Ishikawa (cell line): ENCODE measurements at regions not wholly inside any gene's neighbourhood (a gene's known extent, or its start where the extent isn't known, plus 50 kb on each side); places are given as distances from the start of the nearest gene placed in this dataset.

Experiments
- CEBPB ChIP-seq: IDR thresholded peaks from 2 replicates; pipeline ENCODE4 v1.6.1; 2012
- CREB1 ChIP-seq: IDR thresholded peaks from 2 replicates; pipeline ENCODE4 v1.6.1; 2012; ENCODE audit warnings: low read depth
- EGR1 ChIP-seq: IDR thresholded peaks from 2 replicates; pipeline ENCODE4 v1.6.1; 2012
- EP300 ChIP-seq: IDR thresholded peaks from 2 replicates; pipeline ENCODE4 v1.6.1; 2012; ENCODE audit warnings: borderline replicate concordance
- FOXM1 ChIP-seq: IDR thresholded peaks from 2 replicates; pipeline ENCODE4 v1.6.1; 2012; ENCODE audit warnings: low read depth, borderline replicate concordance
- NFIC ChIP-seq: IDR thresholded peaks from 2 replicates; pipeline ENCODE4 v1.6.1; 2012
- RAD21 ChIP-seq: IDR thresholded peaks from 2 replicates; pipeline ENCODE4 v1.6.1; 2012; ENCODE audit warnings: low read depth
- TAF1 ChIP-seq: IDR thresholded peaks from 2 replicates; pipeline ENCODE4 v1.6.1; 2012; ENCODE audit warnings: low read depth, mild to moderate bottlenecking
- TCF12 ChIP-seq: IDR thresholded peaks from 2 replicates; pipeline ENCODE4 v1.6.1; 2012; ENCODE audit warnings: low read depth
- TEAD4 ChIP-seq: IDR thresholded peaks from 2 replicates; pipeline ENCODE4 v1.6.1; 2012
- USF1 ChIP-seq: IDR thresholded peaks from 2 replicates; pipeline ENCODE4 v1.6.1; 2012
- YY1 ChIP-seq: IDR thresholded peaks from 2 replicates; pipeline ENCODE4 v1.6.1; 2012; ENCODE audit warnings: low read depth
- ZBTB7A ChIP-seq: IDR thresholded peaks from 2 replicates; pipeline ENCODE4 v1.6.1; 2012; ENCODE audit warnings: low read depth
- TF ChIP-seq, protein P1 (sequence below): IDR thresholded peaks from 2 replicates; pipeline ENCODE4 v1.6.1; 2012
- TF ChIP-seq, protein P2 (sequence below): IDR thresholded peaks from 2 replicates; pipeline ENCODE4 v1.6.1; 2012; ENCODE audit warnings: low read depth, mild to moderate bottlenecking

GRCh38 chr1:2945821-2946231 is 75.4 kb upstream of the ACTRT2 start:
- TF ChIP-seq ZBTB7A: no peak

DNA sequence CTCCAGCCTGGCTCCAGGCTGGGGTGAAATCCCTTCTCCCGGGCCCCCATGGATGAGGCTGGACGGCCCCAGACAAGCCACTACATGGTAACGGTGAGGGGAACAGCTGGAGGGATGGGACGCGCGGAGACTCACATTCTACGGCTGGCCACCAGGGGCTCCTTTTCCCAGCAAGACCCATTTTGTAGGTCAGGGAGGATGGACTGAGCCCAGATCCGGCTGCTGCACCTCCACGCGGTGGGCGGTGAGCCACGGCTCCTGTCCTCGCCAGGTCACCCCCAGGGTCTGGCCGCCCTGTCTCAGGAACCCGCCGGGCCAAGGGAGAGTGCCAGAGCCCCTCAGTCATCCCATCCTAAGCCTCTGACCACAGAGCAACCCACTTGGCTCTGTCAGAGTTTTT is 75.0 kb upstream of the ACTRT2 start:
- TF ChIP-seq YY1: no peak
- no peak for TF ChIP-seq EP300
- no peak for TF ChIP-seq RAD21

- TF ChIP-seq, protein P1, sequence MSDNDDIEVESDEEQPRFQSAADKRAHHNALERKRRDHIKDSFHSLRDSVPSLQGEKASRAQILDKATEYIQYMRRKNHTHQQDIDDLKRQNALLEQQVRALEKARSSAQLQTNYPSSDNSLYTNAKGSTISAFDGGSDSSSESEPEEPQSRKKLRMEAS: no peak
- TF ChIP-seq TCF12 (no peak), CREB1 (no peak), FOXM1 (no peak), TEAD4 (no peak), NFIC (no peak), EP300 (no peak), ZBTB7A (no peak), TAF1 (no peak), RAD21 (no peak), CEBPB (no peak), USF1 (no peak), EGR1 (no peak), YY1 (no peak)
- TF ChIP-seq, protein P2, sequence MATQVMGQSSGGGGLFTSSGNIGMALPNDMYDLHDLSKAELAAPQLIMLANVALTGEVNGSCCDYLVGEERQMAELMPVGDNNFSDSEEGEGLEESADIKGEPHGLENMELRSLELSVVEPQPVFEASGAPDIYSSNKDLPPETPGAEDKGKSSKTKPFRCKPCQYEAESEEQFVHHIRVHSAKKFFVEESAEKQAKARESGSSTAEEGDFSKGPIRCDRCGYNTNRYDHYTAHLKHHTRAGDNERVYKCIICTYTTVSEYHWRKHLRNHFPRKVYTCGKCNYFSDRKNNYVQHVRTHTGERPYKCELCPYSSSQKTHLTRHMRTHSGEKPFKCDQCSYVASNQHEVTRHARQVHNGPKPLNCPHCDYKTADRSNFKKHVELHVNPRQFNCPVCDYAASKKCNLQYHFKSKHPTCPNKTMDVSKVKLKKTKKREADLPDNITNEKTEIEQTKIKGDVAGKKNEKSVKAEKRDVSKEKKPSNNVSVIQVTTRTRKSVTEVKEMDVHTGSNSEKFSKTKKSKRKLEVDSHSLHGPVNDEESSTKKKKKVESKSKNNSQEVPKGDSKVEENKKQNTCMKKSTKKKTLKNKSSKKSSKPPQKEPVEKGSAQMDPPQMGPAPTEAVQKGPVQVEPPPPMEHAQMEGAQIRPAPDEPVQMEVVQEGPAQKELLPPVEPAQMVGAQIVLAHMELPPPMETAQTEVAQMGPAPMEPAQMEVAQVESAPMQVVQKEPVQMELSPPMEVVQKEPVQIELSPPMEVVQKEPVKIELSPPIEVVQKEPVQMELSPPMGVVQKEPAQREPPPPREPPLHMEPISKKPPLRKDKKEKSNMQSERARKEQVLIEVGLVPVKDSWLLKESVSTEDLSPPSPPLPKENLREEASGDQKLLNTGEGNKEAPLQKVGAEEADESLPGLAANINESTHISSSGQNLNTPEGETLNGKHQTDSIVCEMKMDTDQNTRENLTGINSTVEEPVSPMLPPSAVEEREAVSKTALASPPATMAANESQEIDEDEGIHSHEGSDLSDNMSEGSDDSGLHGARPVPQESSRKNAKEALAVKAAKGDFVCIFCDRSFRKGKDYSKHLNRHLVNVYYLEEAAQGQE: no peak
Observed at GRCh38 chr1:2946999-2947690, 74.1 kb upstream of the ACTRT2 start.

- no peak for TF ChIP-seq ZBTB7A
Observed at GRCh38 chr1:2948001-2948750, 73.1 kb upstream of the ACTRT2 start.

DNA sequence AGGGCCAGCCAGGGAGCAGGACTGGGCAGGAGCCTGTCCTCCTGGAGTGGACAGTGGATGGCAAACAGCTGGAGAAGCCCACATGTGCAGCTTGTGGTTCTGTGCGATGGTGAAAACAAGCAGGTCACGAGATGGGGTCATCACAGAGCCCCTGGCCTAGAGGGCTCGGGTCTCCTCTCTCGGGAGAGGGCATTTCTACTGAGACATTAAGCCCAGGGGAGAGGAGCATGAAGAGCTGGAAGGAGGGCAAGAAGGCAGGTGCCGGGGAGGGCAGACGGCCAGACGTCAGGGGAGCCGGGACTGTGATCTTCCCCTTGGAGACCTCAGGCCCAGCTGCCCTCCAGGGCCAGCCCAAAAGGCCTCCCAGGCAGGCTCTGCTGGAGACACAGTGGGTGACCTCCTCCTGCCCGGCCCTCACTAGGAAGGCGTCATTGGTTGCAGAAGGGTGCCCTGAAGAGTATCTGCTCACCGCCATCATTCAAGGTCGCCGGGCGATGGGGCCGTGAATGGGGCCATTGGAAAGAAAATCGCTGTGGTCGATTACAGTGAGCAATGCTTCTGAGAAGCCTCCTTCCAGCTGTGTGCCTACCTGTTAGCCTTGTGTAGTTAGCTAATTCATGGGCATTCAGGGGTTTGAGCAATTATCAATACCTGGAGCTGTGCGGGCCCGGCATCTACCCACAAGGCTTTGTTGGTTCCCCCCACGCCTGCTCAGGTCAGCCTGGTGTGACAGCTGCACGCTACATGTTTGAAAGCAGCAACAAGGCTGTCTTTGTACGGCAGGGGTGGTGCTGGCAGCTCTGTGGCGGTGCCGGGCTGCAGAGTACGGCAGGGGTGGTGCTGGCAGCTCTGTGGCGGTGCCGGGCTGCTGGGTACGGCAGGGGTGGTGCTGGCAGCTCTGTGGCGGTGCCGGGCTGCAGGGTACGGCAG is 72.3 kb upstream of the ACTRT2 start:
- TF ChIP-seq, protein P1: no peak
- TF ChIP-seq EGR1: no peak
- TF ChIP-seq CREB1: no peak
- no peak for TF ChIP-seq CEBPB
- TF ChIP-seq TCF12: no peak
- TF ChIP-seq YY1: no peak
- TF ChIP-seq EP300: no peak

- TF ChIP-seq, protein P2: no peak
- TF ChIP-seq EP300: no peak
- TF ChIP-seq NFIC: no peak
- no peak for TF ChIP-seq CEBPB
- TF ChIP-seq, protein P1: no peak
- no peak for TF ChIP-seq YY1
- TF ChIP-seq RAD21: no peak
- TF ChIP-seq ZBTB7A: no peak
- no peak for TF ChIP-seq FOXM1
- TF ChIP-seq TAF1: no peak
- TF ChIP-seq TCF12: no peak
- no peak for TF ChIP-seq EGR1
- no peak for TF ChIP-seq CREB1
- TF ChIP-seq TEAD4: no peak
- TF ChIP-seq USF1: no peak
Observed at GRCh38 chr1:2949966-2950925, 71.0 kb upstream of the ACTRT2 start.
